Adrenal gland (tissue), 5 donors: ENCODE measurements at regions not wholly inside any gene's neighbourhood (a gene's known extent, or its start where the extent isn't known, plus 50 kb on each side); places are given as distances from the start of the nearest gene placed in this dataset.

Source experiments
- POLR2A ChIP-seq, 2 donors: fragments of 450-650 bp; IDR thresholded peaks; one replicate each; pipeline ENCODE4 v1.6.1; 2017; ENCODE audit warnings: antibody characterized with exemption in 2 of 2, mild to moderate bottlenecking in 2 of 2, moderate library complexity in 1 of 2
- TF ChIP-seq, protein P1 (sequence below), 6 experiments: fragments of 450-650 bp in 4 of 6; fragments of 200-600 bp in 2 of 6; sonication (generic) in 1 of 6; IDR thresholded peaks; 1 replicate in 5 of 6; 2 replicates in 1 of 6; pipeline versions ENCODE4 v1.5.1 to v1.8.0; 2016 to 2021; ENCODE audit warnings: antibody characterized with exemption in 6 of 6, mild to moderate bottlenecking in 2 of 6, moderate library complexity in 1 of 6
- donor health status: DM: no; HTN: no; CAD: no.

DNA sequence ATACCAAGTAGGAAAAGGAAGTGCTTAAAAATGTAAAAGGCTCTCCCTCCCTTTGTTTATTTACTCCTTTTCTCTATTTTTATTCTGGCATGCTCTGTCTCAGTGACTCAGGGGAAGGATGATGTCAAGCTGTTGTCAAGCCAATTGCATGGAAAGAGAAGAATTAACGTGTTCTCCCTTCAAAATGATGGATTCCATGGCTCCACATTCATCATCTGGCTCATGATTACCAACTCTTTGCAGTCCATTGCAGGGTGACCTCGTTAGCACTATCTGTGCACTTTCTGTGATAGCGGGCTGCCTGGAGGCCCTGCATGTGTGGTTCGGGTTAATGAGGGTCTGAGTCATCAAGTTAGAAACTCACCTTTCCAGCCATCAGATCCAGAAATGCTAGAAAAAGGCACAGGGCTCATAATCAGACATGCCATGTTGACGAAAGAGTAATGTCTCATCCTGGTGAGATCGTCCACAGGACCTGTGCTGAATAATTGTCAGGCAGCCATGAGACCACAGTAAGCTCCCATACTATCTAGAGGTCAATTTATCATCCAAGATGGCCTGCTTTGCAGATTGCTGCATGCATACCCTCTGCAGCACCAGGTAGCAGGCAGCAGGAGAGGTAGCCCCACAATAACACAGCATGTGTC lies 79.2 kb upstream of the BTG1 start:
- TF ChIP-seq, protein P1, sequence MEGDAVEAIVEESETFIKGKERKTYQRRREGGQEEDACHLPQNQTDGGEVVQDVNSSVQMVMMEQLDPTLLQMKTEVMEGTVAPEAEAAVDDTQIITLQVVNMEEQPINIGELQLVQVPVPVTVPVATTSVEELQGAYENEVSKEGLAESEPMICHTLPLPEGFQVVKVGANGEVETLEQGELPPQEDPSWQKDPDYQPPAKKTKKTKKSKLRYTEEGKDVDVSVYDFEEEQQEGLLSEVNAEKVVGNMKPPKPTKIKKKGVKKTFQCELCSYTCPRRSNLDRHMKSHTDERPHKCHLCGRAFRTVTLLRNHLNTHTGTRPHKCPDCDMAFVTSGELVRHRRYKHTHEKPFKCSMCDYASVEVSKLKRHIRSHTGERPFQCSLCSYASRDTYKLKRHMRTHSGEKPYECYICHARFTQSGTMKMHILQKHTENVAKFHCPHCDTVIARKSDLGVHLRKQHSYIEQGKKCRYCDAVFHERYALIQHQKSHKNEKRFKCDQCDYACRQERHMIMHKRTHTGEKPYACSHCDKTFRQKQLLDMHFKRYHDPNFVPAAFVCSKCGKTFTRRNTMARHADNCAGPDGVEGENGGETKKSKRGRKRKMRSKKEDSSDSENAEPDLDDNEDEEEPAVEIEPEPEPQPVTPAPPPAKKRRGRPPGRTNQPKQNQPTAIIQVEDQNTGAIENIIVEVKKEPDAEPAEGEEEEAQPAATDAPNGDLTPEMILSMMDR (IDR thresholded peaks at IDR 0.05): no peak
- no peak for TF ChIP-seq POLR2A (IDR thresholded peaks at IDR 0.05)
